Stomach (tissue), 8 donors: ENCODE measurements at regions not wholly inside any gene's neighbourhood (a gene's known extent, or its start where the extent isn't known, plus 50 kb on each side); places are given as distances from the start of the nearest gene placed in this dataset.

Experiments
- DNase-seq, 2 donors: peaks; one replicate each; pipeline versions ENCODE4 v3.0.0 to v3.0.0-alpha.2; 2013 to 2019
- H3K27ac ChIP-seq, 5 donors: fragments of 200-600 bp in 4 of 5; sonication (generic) in 4 of 5; one replicate each; pipeline ENCODE4 v1.5.1; 2013 to 2019; ENCODE audit warnings: mild to moderate bottlenecking in 1 of 5, moderate library complexity in 1 of 5
- H3K27me3 ChIP-seq, 3 donors: fragments of 200-600 bp; sonication (generic); one replicate each; pipeline ENCODE4 v1.5.1; 2017 to 2019; ENCODE audit warnings: mixed run types in 1 of 3
- H3K36me3 ChIP-seq, 4 donors: fragments of 200-600 bp; sonication (generic); 1 replicate in 3 of 4; 2 replicates in 1 of 4; pipeline ENCODE4 v1.5.1; 2016 to 2019
- H3K4me1 ChIP-seq, 4 donors: fragments of 200-600 bp; sonication (generic); one replicate each; pipeline ENCODE4 v1.5.1; 2016 to 2019
- H3K4me3 ChIP-seq, 4 donors: fragments of 200-600 bp; sonication (generic) in 3 of 4; one replicate each; pipeline ENCODE4 v1.5.1; 2016 to 2019; ENCODE audit warnings: mild to moderate bottlenecking in 1 of 4
- H3K9me3 ChIP-seq, 4 donors: fragments of 200-600 bp; sonication (generic); one replicate each; pipeline ENCODE4 v1.5.1; 2016 to 2019
- EP300 ChIP-seq: sonication (generic); formaldehyde crosslinking; IDR thresholded peaks from one replicate; pipeline ENCODE4 v1.6.1; 2017; ENCODE audit warnings: antibody characterized with exemption
- POLR2A ChIP-seq, 4 donors: fragments of 450-650 bp; IDR thresholded peaks; one replicate each; pipeline ENCODE4 v1.6.1; 2016; ENCODE audit warnings: antibody characterized with exemption in 4 of 4, control low read depth in 2 of 4, mild to moderate bottlenecking in 1 of 4, moderate library complexity in 1 of 4
- POLR2AphosphoS5 ChIP-seq, 3 donors: sonication (generic); formaldehyde crosslinking; IDR thresholded peaks; one replicate each; pipeline ENCODE4 v1.6.1; 2016; ENCODE audit warnings: antibody characterized with exemption in 3 of 3
- WGBS, 5 donors: extraction: QIAGEN DNeasy Blood & Tissue Kit in 3 of 5; methylation state at CpG; one replicate each; pipeline versions ENCODE4 v1.1.5 to v1.1.7; 2013 to 2018; 5-methylcytosine and 5-hydroxymethylcytosine counted together
- intact Hi-C: fragments of 100-400 bp; cut with DNase I; formaldehyde crosslinking; loops from one replicate; pipeline ENCODE4 v1.15.1; 2023; ENCODE audit warnings: low total_unique reads
- TF ChIP-seq, protein P1 (sequence below), 7 experiments: fragments of 450-650 bp in 4 of 7; fragments of 200-600 bp in 3 of 7; sonication (generic) in 3 of 7; IDR thresholded peaks; one replicate each; pipeline ENCODE4 v1.5.1; 2016 to 2019; ENCODE audit warnings: antibody characterized with exemption in 7 of 7, control low read depth in 2 of 7, mild to moderate bottlenecking in 1 of 7
- donor health status: healthy with polysubstance abuse.
- donor health status: Bipolar disorder and iron deficiency.
- donor health status: healthy.

DNA sequence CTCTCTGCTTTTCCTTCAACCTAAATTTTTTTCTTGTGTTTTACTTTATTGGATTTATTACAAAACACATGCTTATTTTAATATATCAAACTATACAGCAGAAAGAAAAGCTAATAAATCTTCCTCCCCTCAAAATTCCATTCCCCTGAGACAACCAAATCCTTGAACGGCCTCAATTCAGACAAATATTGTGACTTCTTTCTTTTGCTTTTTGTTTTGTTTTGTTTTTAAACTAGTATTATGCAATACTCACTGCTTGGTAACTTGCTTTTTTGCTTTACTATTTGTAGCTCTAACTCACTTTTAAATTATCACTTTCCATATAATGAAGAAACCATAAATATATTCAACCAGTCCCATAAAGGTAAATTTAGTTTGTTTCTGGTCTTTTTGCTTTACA is 59.4 kb upstream of the CDK1 start:
- H3K9me3 ChIP-seq, result no peaks in the 10 kb centered on the region
- no peaks in the 10 kb centered on the region for H3K36me3 ChIP-seq
- no peaks in the 10 kb centered on the region for H3K27me3 ChIP-seq
- no peak overlapping the region for H3K4me3 ChIP-seq
- DNase-seq, result no peak
- TF ChIP-seq, protein P1, sequence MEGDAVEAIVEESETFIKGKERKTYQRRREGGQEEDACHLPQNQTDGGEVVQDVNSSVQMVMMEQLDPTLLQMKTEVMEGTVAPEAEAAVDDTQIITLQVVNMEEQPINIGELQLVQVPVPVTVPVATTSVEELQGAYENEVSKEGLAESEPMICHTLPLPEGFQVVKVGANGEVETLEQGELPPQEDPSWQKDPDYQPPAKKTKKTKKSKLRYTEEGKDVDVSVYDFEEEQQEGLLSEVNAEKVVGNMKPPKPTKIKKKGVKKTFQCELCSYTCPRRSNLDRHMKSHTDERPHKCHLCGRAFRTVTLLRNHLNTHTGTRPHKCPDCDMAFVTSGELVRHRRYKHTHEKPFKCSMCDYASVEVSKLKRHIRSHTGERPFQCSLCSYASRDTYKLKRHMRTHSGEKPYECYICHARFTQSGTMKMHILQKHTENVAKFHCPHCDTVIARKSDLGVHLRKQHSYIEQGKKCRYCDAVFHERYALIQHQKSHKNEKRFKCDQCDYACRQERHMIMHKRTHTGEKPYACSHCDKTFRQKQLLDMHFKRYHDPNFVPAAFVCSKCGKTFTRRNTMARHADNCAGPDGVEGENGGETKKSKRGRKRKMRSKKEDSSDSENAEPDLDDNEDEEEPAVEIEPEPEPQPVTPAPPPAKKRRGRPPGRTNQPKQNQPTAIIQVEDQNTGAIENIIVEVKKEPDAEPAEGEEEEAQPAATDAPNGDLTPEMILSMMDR (IDR thresholded peaks at IDR 0.05), result no peak
- TF ChIP-seq POLR2A (IDR thresholded peaks at IDR 0.05) (no peak), POLR2AphosphoS5 (IDR thresholded peaks at IDR 0.05) (no peak), EP300 (no peak)
- WGBS, 5 donors, result 46 to 81% (median 65%) methylated on average over 1 of the region's 1 CpG
- intact Hi-C loops, result no loop called here
- no peak overlapping the region for H3K27ac ChIP-seq
- no peaks in the 10 kb centered on the region for H3K4me1 ChIP-seq

DNA sequence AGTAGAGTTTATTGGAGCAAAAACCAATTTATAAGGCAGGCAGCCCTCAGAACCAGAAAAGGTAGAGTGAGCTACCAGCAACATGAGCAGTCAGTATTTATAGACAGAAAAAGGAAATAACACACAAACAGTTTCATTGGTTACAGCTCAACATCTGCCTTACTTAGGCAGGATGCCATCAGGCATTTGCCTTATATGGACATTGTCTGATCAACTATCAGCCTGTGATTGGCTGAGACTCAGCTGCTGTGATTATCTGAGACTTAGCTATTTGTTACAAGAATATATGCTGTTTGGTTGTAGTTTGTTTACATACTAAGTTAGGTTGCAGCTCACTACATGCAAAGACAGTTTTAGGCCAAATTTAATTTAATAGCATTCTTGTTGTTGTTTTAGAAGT is 60.4 kb upstream of the CDK1 start:
- DNase-seq, result no peak
- H3K27me3 ChIP-seq, result no peaks in the 10 kb centered on the region
- no peaks in the 10 kb centered on the region for H3K4me1 ChIP-seq
- no peak overlapping the region for H3K27ac ChIP-seq
- TF ChIP-seq, protein P1 (IDR thresholded peaks at IDR 0.05), result no peak
- no peak for TF ChIP-seq POLR2AphosphoS5 (IDR thresholded peaks at IDR 0.05)
- TF ChIP-seq EP300, result no peak
- no peak for TF ChIP-seq POLR2A (IDR thresholded peaks at IDR 0.05)
- intact Hi-C loops, result no loop called here
- H3K4me3 ChIP-seq, result no peak overlapping the region
- H3K36me3 ChIP-seq, result no peaks in the 10 kb centered on the region
- H3K9me3 ChIP-seq, result no peaks in the 10 kb centered on the region

DNA sequence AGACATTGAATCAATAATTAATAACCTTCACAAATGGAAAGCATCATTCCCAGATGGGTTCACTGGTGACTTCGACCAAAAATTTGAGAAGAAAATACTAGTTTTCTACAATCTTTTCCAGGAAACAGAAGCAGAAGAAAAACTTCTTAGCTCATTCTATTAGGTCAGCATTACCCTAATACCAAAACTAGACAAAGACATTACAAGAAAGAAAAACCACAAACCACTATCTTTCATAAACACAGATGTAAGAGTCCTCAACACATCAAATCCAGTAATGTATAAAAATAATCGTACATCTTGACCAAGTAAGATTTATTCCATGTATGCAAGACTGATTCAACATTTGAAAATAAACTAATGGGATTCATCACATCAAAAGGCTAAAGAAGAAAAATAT is 64.0 kb upstream of the CDK1 start:
- no peak overlapping the region for H3K27ac ChIP-seq
- H3K9me3 ChIP-seq, result no peaks in the 10 kb centered on the region
- WGBS, 5 donors, result 65 to 81% (median 69%) methylated on average over 2 of the region's 2 CpGs
- no peaks in the 10 kb centered on the region for H3K36me3 ChIP-seq
- no peak for TF ChIP-seq POLR2A (IDR thresholded peaks at IDR 0.05)
- no peak for TF ChIP-seq EP300
- no peak for TF ChIP-seq POLR2AphosphoS5 (IDR thresholded peaks at IDR 0.05)
- TF ChIP-seq, protein P1 (IDR thresholded peaks at IDR 0.05), result no peak
- intact Hi-C loops, result no loop called here
- H3K4me1 ChIP-seq, result no peaks in the 10 kb centered on the region
- no peak overlapping the region for H3K4me3 ChIP-seq
- no peak for DNase-seq
- no peaks in the 10 kb centered on the region for H3K27me3 ChIP-seq

DNA sequence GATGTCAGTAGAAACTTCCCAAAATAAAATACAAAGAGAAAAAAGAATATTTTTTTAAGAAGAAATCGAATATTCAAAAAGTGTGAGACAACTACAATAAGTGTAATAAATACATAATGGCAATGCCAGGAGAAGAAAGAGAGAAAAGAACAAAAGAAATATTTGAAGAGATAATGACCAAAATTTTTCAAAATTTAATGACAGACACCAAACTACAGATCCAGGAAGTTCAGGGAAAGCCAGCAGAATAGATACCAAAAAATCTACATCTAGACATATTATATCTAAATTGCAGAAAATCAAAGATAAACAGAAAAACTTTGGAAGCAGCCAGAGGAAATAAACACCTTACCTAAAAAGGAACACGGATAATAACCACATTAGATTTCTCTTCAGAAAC is 66.8 kb upstream of the CDK1 start:
- 86 to 97% (median 89%) methylated on average over 2 of the region's 2 CpGs for WGBS, 5 donors
- intact Hi-C loops, result no loop called here
- TF ChIP-seq POLR2AphosphoS5 (IDR thresholded peaks at IDR 0.05) (no peak), EP300 (no peak), POLR2A (IDR thresholded peaks at IDR 0.05) (no peak)
- TF ChIP-seq, protein P1 (IDR thresholded peaks at IDR 0.05), result no peak
- Histone ChIP-seq H3K27me3 (no peaks in the 10 kb centered on the region), H3K36me3 (no peaks in the 10 kb centered on the region), H3K4me1 (no peaks in the 10 kb centered on the region), H3K27ac (no peak overlapping the region), H3K4me3 (no peak overlapping the region), H3K9me3 (no peaks in the 10 kb centered on the region)
- DNase-seq, result no peak
